ENCODE measurements at regions not wholly inside any gene's neighbourhood (a gene's known extent, or its start where the extent isn't known, plus 50 kb on each side); places are given as distances from the start of the nearest gene placed in this dataset.

- intact Hi-C loops (cut with DNase I): no loop called here
- no peak for DNase-seq
- 88 to 93% methylated on average over 8 of the region's 8 CpGs for WGBS, 2 donors
- no peaks in the 10 kb centered on the region for H3K36me3 ChIP-seq
- no peaks in the 10 kb centered on the region for H3K9me3 ChIP-seq
- no peak overlapping the region for H3K27ac ChIP-seq
- H3K27me3 ChIP-seq: no peaks in the 10 kb centered on the region
- TF ChIP-seq CTCF (IDR thresholded peaks at IDR 0.05): no peak
- no peak for TF ChIP-seq POLR2A (IDR thresholded peaks at IDR 0.05)
- no peak overlapping the region for H3K4me3 ChIP-seq (replicated peaks in 1 of 3)
- peaks cover 0 to 4% of the 10 kb centered on the region in 2 donors for H3K4me1 ChIP-seq
Measured at GRCh38 chr5:167577616-167578015, 713.8 kb upstream of the WWC1 start.

- Histone ChIP-seq H3K36me3 (no peaks in the 10 kb centered on the region), H3K9me3 (no peaks in the 10 kb centered on the region), H3K27me3 (no peaks in the 10 kb centered on the region), H3K4me1 (peaks cover 0 to 4% of the 10 kb centered on the region in 2 donors), H3K4me3 (replicated peaks in 1 of 3) (no peak overlapping the region), H3K27ac (no peak overlapping the region)
- intact Hi-C loops (cut with DNase I): no loop called here
- WGBS, 2 donors: 83 to 93% methylated on average over 6 of the region's 6 CpGs
- no peak for TF ChIP-seq CTCF (IDR thresholded peaks at IDR 0.05)
- TF ChIP-seq POLR2A (IDR thresholded peaks at IDR 0.05): no peak
- no peak for DNase-seq
Measured at GRCh38 chr5:167578977-167579692, 712.3 kb upstream of the WWC1 start.

GRCh38 chr5:167579693-167580055, 711.8 kb upstream of the WWC1 start:
- Histone ChIP-seq H3K27me3 (no peaks in the 10 kb centered on the region), H3K4me3 (replicated peaks in 1 of 3) (no peak overlapping the region), H3K27ac (no peak overlapping the region), H3K4me1 (peaks cover 0 to 4% of the 10 kb centered on the region in 2 donors), H3K36me3 (no peaks in the 10 kb centered on the region), H3K9me3 (no peaks in the 10 kb centered on the region)
- intact Hi-C loops (cut with DNase I): no loop called here
- DNase-seq: no peak
- WGBS, 2 donors: 77 to 90% methylated on average over 5 of the region's 5 CpGs
- TF ChIP-seq CTCF (IDR thresholded peaks at IDR 0.05) (no peak), POLR2A (IDR thresholded peaks at IDR 0.05) (no peak)

- intact Hi-C loops (cut with DNase I): no loop called here
- WGBS, 2 donors: 93 to 96% methylated on average over 13 of the region's 13 CpGs
- Histone ChIP-seq H3K9me3 (no peaks in the 10 kb centered on the region), H3K4me1 (no peaks in the 10 kb centered on the region), H3K36me3 (no peaks in the 10 kb centered on the region), H3K27me3 (no peaks in the 10 kb centered on the region), H3K27ac (no peak overlapping the region), H3K4me3 (replicated peaks in 1 of 3) (no peak overlapping the region)
- no peak for DNase-seq
- TF ChIP-seq POLR2A (IDR thresholded peaks at IDR 0.05) (no peak), CTCF (IDR thresholded peaks at IDR 0.05) (no peak)
Measured at GRCh38 chr5:167580608-167581007, 710.8 kb upstream of the WWC1 start.

- H3K27ac ChIP-seq: no peak overlapping the region
- DNase-seq: no peak
- 76 to 77% methylated on average over 2 of the region's 2 CpGs for WGBS, 2 donors
- intact Hi-C loops (cut with DNase I): no loop called here
- TF ChIP-seq CTCF (IDR thresholded peaks at IDR 0.05): no peak
- no peak for TF ChIP-seq POLR2A (IDR thresholded peaks at IDR 0.05)
- no peaks in the 10 kb centered on the region for H3K27me3 ChIP-seq
- no peaks in the 10 kb centered on the region for H3K36me3 ChIP-seq
- no peaks in the 10 kb centered on the region for H3K9me3 ChIP-seq
- H3K4me1 ChIP-seq: no peaks in the 10 kb centered on the region
- no peak overlapping the region for H3K4me3 ChIP-seq (replicated peaks in 1 of 3)
Measured at GRCh38 chr5:167582283-167582682, 709.2 kb upstream of the WWC1 start.

Data from thyroid gland (tissue), 4 donors.